ENCODE measurements at regions not wholly inside any gene's neighbourhood (a gene's known extent, or its start where the extent isn't known, plus 50 kb on each side); places are given as distances from the start of the nearest gene placed in this dataset.

GRCh38 chr16:86322806-86323205 is 187.5 kb upstream of the FOXF1 start:
- TF ChIP-seq POLR2AphosphoS5 (IDR thresholded peaks at IDR 0.05) (no peak), CTCF (IDR thresholded peaks at IDR 0.05) (no peak), POLR2A (IDR thresholded peaks at IDR 0.05) (no peak)
